WTC11 (cell line): ENCODE measurements at regions not wholly inside any gene's neighbourhood (a gene's known extent, or its start where the extent isn't known, plus 50 kb on each side); places are given as distances from the start of the nearest gene placed in this dataset.

Experiments
- ATAC-seq: fragments of 200-7000 bp; cut with Tn5 transposase; 2 replicates; pipeline ENCODE4 v1.10.0; 2021; ENCODE audit warnings: mild to moderate bottlenecking, moderate library complexity
- CTCF ChIA-PET: fragments of 300-600 bp; sonication (Branson Sonifier 250); formaldehyde crosslinking; loops from one replicate; lab custom pipeline; 2021; ENCODE audit warnings: antibody characterized with exemption; lab: Charles Lee
- POLR2A ChIA-PET: fragments of 350-600 bp; sonication (Branson Sonifier 250); formaldehyde crosslinking; loops from one replicate; lab custom pipeline; 2021; ENCODE audit warnings: antibody characterized with exemption; lab: Charles Lee
- DNase-seq: peaks from one replicate; pipeline ENCODE4 v3.0.0; 2021; ENCODE audit warnings: low spot score
- H3K27ac Mint-ChIP-seq: 2 replicates; pipeline ENCODE4 v1.8.0; 2021; ENCODE audit warnings: mixed read lengths
- H3K27me3 Mint-ChIP-seq: 2 replicates; pipeline ENCODE4 v1.8.0; 2021; ENCODE audit warnings: low read depth, mild to moderate bottlenecking, moderate library complexity, mixed read lengths
- H3K36me3 Mint-ChIP-seq: 2 replicates; pipeline ENCODE4 v1.8.0; 2021; ENCODE audit warnings: mixed read lengths
- H3K4me1 Mint-ChIP-seq: 2 replicates; pipeline ENCODE4 v1.8.0; 2022; ENCODE audit warnings: mixed read lengths
- H3K4me3 Mint-ChIP-seq: 2 replicates; pipeline ENCODE4 v1.8.0; 2021; ENCODE audit warnings: mild to moderate bottlenecking, moderate library complexity, mixed read lengths
- H3K9me3 Mint-ChIP-seq: 2 replicates; pipeline ENCODE4 v1.8.0; 2021; ENCODE audit warnings: mixed read lengths
- CTCF ChIP-seq: fragments of 200-600 bp; IDR thresholded peaks from 2 replicates; pipeline ENCODE4 v1.8.0; 2022; ENCODE audit warnings: antibody characterized with exemption
- E2F1 ChIP-seq: sonication (generic); formaldehyde crosslinking; IDR thresholded peaks from 2 replicates; pipeline ENCODE4 v1.8.0; 2022; ENCODE audit warnings: mild to moderate bottlenecking, missing genetic modification reagents
- GTF2I ChIP-seq: fragments of 250-450 bp; sonication (Bioruptor Pico); conservative IDR thresholded peaks from 2 replicates; pipeline ENCODE4 v1.4.0; 2021; ENCODE audit warnings: mild to moderate bottlenecking
- HMGA2 ChIP-seq: fragments of 250-450 bp; sonication (Bioruptor Pico); IDR thresholded peaks from 2 replicates; pipeline ENCODE4 v1.4.0; 2021; ENCODE audit warnings: mild to moderate bottlenecking, moderate library complexity
- JAZF1 ChIP-seq: fragments of 250-450 bp; sonication (Bioruptor Pico); IDR thresholded peaks from 2 replicates; pipeline ENCODE4 v1.9.0; 2021; ENCODE audit warnings: moderate library complexity, mild to moderate bottlenecking, inconsistent platforms
- MXD4 ChIP-seq: fragments of 250-450 bp; sonication (Bioruptor Pico); IDR thresholded peaks from 2 replicates; pipeline ENCODE4 v1.8.0; 2021; ENCODE audit warnings: mild to moderate bottlenecking, moderate library complexity, borderline replicate concordance
- NR2C2 ChIP-seq: sonication (generic); formaldehyde crosslinking; IDR thresholded peaks from 2 replicates; pipeline ENCODE4 v1.8.0; 2022; ENCODE audit warnings: mild to moderate bottlenecking, missing genetic modification reagents
- NR3C1 ChIP-seq: sonication (generic); formaldehyde crosslinking; conservative IDR thresholded peaks from 2 replicates; pipeline ENCODE4 v1.8.1; 2023; ENCODE audit warnings: low read depth, mild to moderate bottlenecking, missing genetic modification reagents
- OVOL2 ChIP-seq: fragments of 250-450 bp; sonication (Bioruptor Pico); IDR thresholded peaks from 2 replicates; pipeline ENCODE4 v1.9.0; 2021; ENCODE audit warnings: mild to moderate bottlenecking, borderline replicate concordance
- RELA ChIP-seq: sonication (generic); formaldehyde crosslinking; IDR thresholded peaks from 2 replicates; pipeline ENCODE4 v1.8.1; 2022; ENCODE audit warnings: missing genetic modification reagents, mild to moderate bottlenecking, borderline replicate concordance
- TCF7 ChIP-seq: sonication (generic); formaldehyde crosslinking; IDR thresholded peaks from 2 replicates; pipeline ENCODE4 v1.8.0; 2022; ENCODE audit warnings: mild to moderate bottlenecking, low read depth, missing genetic modification reagents, moderate library complexity
- ZNF425 ChIP-seq: fragments of 250-450 bp; sonication (Bioruptor Pico); conservative IDR thresholded peaks from 2 replicates; pipeline ENCODE4 v1.9.0; 2021; ENCODE audit warnings: mild to moderate bottlenecking
- TF ChIP-seq, protein P1 (sequence below): sonication (generic); formaldehyde crosslinking; IDR thresholded peaks from 2 replicates; pipeline ENCODE4 v1.8.1; 2022; ENCODE audit warnings: missing genetic modification reagents, borderline replicate concordance
- TF ChIP-seq, protein P2 (sequence below): sonication (generic); formaldehyde crosslinking; IDR thresholded peaks from 2 replicates; pipeline ENCODE4 v1.8.0; 2023; ENCODE audit warnings: mild to moderate bottlenecking, missing genetic modification reagents
- TF ChIP-seq, protein P3 (sequence below): sonication (generic); formaldehyde crosslinking; IDR thresholded peaks from 2 replicates; pipeline ENCODE4 v1.8.1; 2023; ENCODE audit warnings: mild to moderate bottlenecking, missing genetic modification reagents
- TF ChIP-seq, protein P4 (sequence below): fragments of 250-450 bp; sonication (Bioruptor Pico); IDR thresholded peaks from 2 replicates; pipeline ENCODE4 v1.9.0; 2021; ENCODE audit warnings: mild to moderate bottlenecking, borderline replicate concordance

- no peak for TF ChIP-seq CTCF
- TF ChIP-seq, protein P1, sequence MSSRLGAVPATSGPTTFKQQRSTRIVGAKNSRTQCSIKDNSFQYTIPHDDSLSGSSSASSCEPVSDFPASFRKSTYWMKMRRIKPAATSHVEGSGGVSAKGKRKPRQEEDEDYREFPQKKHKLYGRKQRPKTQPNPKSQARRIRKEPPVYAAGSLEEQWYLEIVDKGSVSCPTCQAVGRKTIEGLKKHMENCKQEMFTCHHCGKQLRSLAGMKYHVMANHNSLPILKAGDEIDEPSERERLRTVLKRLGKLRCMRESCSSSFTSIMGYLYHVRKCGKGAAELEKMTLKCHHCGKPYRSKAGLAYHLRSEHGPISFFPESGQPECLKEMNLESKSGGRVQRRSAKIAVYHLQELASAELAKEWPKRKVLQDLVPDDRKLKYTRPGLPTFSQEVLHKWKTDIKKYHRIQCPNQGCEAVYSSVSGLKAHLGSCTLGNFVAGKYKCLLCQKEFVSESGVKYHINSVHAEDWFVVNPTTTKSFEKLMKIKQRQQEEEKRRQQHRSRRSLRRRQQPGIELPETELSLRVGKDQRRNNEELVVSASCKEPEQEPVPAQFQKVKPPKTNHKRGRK, result no peak
- TF ChIP-seq, protein P2, sequence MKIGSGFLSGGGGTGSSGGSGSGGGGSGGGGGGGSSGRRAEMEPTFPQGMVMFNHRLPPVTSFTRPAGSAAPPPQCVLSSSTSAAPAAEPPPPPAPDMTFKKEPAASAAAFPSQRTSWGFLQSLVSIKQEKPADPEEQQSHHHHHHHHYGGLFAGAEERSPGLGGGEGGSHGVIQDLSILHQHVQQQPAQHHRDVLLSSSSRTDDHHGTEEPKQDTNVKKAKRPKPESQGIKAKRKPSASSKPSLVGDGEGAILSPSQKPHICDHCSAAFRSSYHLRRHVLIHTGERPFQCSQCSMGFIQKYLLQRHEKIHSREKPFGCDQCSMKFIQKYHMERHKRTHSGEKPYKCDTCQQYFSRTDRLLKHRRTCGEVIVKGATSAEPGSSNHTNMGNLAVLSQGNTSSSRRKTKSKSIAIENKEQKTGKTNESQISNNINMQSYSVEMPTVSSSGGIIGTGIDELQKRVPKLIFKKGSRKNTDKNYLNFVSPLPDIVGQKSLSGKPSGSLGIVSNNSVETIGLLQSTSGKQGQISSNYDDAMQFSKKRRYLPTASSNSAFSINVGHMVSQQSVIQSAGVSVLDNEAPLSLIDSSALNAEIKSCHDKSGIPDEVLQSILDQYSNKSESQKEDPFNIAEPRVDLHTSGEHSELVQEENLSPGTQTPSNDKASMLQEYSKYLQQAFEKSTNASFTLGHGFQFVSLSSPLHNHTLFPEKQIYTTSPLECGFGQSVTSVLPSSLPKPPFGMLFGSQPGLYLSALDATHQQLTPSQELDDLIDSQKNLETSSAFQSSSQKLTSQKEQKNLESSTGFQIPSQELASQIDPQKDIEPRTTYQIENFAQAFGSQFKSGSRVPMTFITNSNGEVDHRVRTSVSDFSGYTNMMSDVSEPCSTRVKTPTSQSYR (CRISPR knock-in tag), result no peak
- TF ChIP-seq ZNF425 (CRISPR knock-in tag), result no peak
- no peak for TF ChIP-seq RELA (CRISPR knock-in tag)
- TF ChIP-seq, all 79 proteins: peak for 0
- ATAC-seq, result no peak
- H3K27ac Mint-ChIP-seq, result no peak overlapping the region
- ChIA-PET POLR2A (no interaction called here), CTCF (no interaction called here)
- H3K36me3 Mint-ChIP-seq, result no peaks in the 10 kb centered on the region
- H3K27me3 Mint-ChIP-seq, result no peaks in the 10 kb centered on the region
- no peak overlapping the region for H3K4me3 Mint-ChIP-seq
- peaks cover 9% of the 10 kb centered on the region for H3K4me1 Mint-ChIP-seq
- DNase-seq, result no peak
- no peaks in the 10 kb centered on the region for H3K9me3 Mint-ChIP-seq
Observed at GRCh38 chr3:194758716-194759115, 73.0 kb downstream of the FAM43A start.

DNA sequence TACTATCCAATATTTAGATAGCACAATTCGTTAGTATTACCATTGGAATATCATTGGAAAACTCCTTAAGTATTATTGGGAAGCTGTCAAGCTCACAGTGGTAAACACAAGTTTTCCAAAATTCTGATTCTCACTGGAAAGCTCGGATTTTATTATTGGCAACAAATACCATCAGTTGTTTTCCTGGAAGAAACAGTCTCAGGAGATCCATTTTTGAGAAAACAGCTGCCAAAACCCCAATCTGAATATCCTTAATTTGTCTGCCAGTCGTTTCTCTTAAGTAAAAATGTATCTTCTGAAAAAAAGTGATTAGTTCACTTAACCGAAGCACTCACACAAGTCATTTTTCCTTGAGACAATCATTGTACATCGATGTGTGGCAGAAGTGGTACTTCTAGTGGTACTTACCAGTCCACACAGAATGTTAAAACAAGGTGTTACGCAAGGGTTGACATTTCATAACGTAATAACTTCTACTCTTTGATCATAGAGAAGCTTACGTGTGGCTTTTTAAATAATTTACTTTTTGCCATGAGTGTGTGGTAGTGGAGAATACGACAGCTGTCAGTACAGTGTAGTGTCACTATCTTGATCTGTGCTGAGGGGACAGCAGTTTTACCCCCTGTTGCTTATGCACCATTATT, 74.9 kb downstream of the FAM43A start:
- POLR2A ChIA-PET, result no interaction called here
- CTCF ChIA-PET, result interaction anchor here (1.0 kb wide), 1 partner anchor 73 kb away, joined by 3 read pairs; no protein-coding TSS in a partner anchor
- Mint-ChIP-seq H3K9me3 (no peaks in the 10 kb centered on the region), H3K27ac (no peak overlapping the region; the same call in 1 of the 2 replicates), H3K4me3 (no peak overlapping the region), H3K36me3 (no peaks in the 10 kb centered on the region), H3K27me3 (no peaks in the 10 kb centered on the region; the same call in 1 of the 2 replicates), H3K4me1 (peaks cover 9% of the 10 kb centered on the region)
- DNase-seq (no peak), ATAC-seq (no peak)
- TF ChIP-seq NR3C1 (CRISPR knock-in tag) (no peak), OVOL2 (CRISPR knock-in tag) (no peak), JAZF1 (no peak), E2F1 (CRISPR knock-in tag) (no peak), MXD4 (no peak), TCF7 (CRISPR knock-in tag) (no peak), HMGA2 (CRISPR knock-in tag) (no peak), GTF2I (CRISPR knock-in tag) (no peak), NR2C2 (CRISPR knock-in tag) (no peak)
- TF ChIP-seq, protein P3, sequence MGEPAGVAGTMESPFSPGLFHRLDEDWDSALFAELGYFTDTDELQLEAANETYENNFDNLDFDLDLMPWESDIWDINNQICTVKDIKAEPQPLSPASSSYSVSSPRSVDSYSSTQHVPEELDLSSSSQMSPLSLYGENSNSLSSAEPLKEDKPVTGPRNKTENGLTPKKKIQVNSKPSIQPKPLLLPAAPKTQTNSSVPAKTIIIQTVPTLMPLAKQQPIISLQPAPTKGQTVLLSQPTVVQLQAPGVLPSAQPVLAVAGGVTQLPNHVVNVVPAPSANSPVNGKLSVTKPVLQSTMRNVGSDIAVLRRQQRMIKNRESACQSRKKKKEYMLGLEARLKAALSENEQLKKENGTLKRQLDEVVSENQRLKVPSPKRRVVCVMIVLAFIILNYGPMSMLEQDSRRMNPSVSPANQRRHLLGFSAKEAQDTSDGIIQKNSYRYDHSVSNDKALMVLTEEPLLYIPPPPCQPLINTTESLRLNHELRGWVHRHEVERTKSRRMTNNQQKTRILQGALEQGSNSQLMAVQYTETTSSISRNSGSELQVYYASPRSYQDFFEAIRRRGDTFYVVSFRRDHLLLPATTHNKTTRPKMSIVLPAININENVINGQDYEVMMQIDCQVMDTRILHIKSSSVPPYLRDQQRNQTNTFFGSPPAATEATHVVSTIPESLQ (CRISPR knock-in tag), result no peak
- TF ChIP-seq, protein P4, sequence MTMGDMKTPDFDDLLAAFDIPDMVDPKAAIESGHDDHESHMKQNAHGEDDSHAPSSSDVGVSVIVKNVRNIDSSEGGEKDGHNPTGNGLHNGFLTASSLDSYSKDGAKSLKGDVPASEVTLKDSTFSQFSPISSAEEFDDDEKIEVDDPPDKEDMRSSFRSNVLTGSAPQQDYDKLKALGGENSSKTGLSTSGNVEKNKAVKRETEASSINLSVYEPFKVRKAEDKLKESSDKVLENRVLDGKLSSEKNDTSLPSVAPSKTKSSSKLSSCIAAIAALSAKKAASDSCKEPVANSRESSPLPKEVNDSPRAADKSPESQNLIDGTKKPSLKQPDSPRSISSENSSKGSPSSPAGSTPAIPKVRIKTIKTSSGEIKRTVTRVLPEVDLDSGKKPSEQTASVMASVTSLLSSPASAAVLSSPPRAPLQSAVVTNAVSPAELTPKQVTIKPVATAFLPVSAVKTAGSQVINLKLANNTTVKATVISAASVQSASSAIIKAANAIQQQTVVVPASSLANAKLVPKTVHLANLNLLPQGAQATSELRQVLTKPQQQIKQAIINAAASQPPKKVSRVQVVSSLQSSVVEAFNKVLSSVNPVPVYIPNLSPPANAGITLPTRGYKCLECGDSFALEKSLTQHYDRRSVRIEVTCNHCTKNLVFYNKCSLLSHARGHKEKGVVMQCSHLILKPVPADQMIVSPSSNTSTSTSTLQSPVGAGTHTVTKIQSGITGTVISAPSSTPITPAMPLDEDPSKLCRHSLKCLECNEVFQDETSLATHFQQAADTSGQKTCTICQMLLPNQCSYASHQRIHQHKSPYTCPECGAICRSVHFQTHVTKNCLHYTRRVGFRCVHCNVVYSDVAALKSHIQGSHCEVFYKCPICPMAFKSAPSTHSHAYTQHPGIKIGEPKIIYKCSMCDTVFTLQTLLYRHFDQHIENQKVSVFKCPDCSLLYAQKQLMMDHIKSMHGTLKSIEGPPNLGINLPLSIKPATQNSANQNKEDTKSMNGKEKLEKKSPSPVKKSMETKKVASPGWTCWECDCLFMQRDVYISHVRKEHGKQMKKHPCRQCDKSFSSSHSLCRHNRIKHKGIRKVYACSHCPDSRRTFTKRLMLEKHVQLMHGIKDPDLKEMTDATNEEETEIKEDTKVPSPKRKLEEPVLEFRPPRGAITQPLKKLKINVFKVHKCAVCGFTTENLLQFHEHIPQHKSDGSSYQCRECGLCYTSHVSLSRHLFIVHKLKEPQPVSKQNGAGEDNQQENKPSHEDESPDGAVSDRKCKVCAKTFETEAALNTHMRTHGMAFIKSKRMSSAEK (CRISPR knock-in tag), result no peak
